NCI-H460 (cell line): ENCODE measurements at regions not wholly inside any gene's neighbourhood (a gene's known extent, or its start where the extent isn't known, plus 50 kb on each side); places are given as distances from the start of the nearest gene placed in this dataset.

Source experiments
- DNase-seq: peaks from one replicate; pipeline ENCODE4 v3.0.0-alpha.2; 2016; ENCODE audit warnings: low read depth; ENCODE audit errors: extremely low read depth

GRCh38 chr13:82657471-82657870 is 1224.8 kb downstream of the SLITRK1 start:
- DNase-seq: no peak

GRCh38 chr13:82654861-82655855 is 1227.1 kb downstream of the SLITRK1 start:
- DNase-seq: no peak

GRCh38 chr13:82654143-82654542 is 1228.1 kb downstream of the SLITRK1 start:
- DNase-seq: no peak

- DNase-seq: no peak
Measured at GRCh38 chr13:82647540-82647939, 1234.7 kb downstream of the SLITRK1 start.

- DNase-seq: no peak
Measured at GRCh38 chr13:82636119-82636518, 1246.2 kb downstream of the SLITRK1 start.

GRCh38 chr13:82634946-82635345 is 1247.3 kb downstream of the SLITRK1 start:
- no peak for DNase-seq

- DNase-seq: no peak
Measured at GRCh38 chr13:82627183-82627582, 1255.1 kb downstream of the SLITRK1 start.

GRCh38 chr13:82625717-82626116 is 1256.6 kb downstream of the SLITRK1 start:
- DNase-seq: no peak

GRCh38 chr13:82615043-82615442 is 1267.2 kb downstream of the SLITRK1 start:
- no peak for DNase-seq

- DNase-seq: no peak
Measured at GRCh38 chr13:82614086-82614485, 1268.2 kb downstream of the SLITRK1 start.

GRCh38 chr13:82606008-82606407 is 1276.3 kb downstream of the SLITRK1 start:
- DNase-seq: no peak

GRCh38 chr13:82597747-82598146 is 1284.5 kb downstream of the SLITRK1 start:
- no peak for DNase-seq

- DNase-seq: no peak
Measured at GRCh38 chr13:82593239-82593638, 1289.0 kb downstream of the SLITRK1 start.

- DNase-seq: no peak
Measured at GRCh38 chr13:82571653-82572052, 1310.6 kb downstream of the SLITRK1 start.

- DNase-seq: no peak
Measured at GRCh38 chr13:82569581-82569980, 1312.7 kb downstream of the SLITRK1 start.

- no peak for DNase-seq
Measured at GRCh38 chr13:82566864-82567263, 1315.4 kb downstream of the SLITRK1 start.

GRCh38 chr13:82565201-82565600 is 1317.1 kb downstream of the SLITRK1 start:
- no peak for DNase-seq

GRCh38 chr13:82560889-82561288 is 1321.4 kb downstream of the SLITRK1 start:
- DNase-seq: no peak

- no peak for DNase-seq
Measured at GRCh38 chr13:82522872-82523271, 1359.4 kb downstream of the SLITRK1 start.

- DNase-seq: no peak
Measured at GRCh38 chr13:82506805-82507414, 1375.4 kb downstream of the SLITRK1 start.

- no peak for DNase-seq
Measured at GRCh38 chr13:82501834-82502233, 1380.4 kb downstream of the SLITRK1 start.

- no peak for DNase-seq
Measured at GRCh38 chr13:82480415-82480814, 1401.9 kb downstream of the SLITRK1 start.
